Astrocyte of the spinal cord (primary cell): ENCODE measurements at regions not wholly inside any gene's neighbourhood (a gene's known extent, or its start where the extent isn't known, plus 50 kb on each side); places are given as distances from the start of the nearest gene placed in this dataset.

Experiments used
- DNase-seq: peaks from one replicate; pipeline ENCODE4 v3.0.0; 2011; ENCODE audit warnings: low read depth, low spot score
- H3K4me3 ChIP-seq: 2 replicates; pipeline ENCODE4 v1.5.1; 2011; ENCODE audit warnings: low read depth, mild to moderate bottlenecking, low read length, moderate library complexity
- in situ Hi-C: cut with HindIII; loops from 2 replicates; pipeline ENCODE4 v1.10.0; 2017; ENCODE audit warnings: low sequenced_read_pairs
- TF ChIP-seq, protein P1 (sequence below): IDR thresholded peaks from 2 replicates; pipeline ENCODE4 v1.5.1; 2012; ENCODE audit warnings: low read depth, mild to moderate bottlenecking, low read length, inconsistent platforms

DNA sequence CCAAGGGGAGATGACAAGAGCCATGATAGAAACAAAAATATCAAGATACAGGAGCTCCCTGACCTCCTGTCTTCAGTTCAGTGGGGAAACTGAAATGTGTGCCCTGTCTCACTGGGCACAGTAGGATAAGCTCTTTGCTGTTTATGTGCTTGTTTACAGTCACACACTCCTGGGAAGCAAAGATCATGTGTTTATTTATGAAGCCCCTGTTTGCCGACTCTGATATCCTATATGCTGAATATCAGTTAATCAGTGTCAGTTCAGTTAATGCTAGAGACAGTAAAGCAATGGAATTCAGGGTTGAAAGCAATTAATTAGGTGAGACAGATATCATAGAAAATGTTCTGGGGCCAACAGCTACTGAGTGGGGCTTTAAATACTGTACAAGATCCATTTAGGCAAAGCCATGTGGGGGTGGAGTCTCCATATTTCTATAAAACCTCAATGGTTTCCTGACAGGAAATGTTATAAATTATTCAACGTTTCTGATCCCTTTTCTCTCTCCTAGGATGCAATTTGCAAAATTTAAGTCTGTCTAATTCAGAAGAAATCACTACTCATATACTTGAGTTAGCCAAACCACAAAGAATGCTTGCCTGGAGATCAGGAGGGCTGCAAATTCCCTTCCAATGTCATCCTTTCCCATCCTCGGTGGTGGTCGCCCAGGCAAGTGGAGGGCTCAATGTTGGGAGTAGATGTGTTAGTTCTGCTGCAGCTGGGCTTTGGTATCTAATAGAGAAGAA, 551.3 kb downstream of the CMPK2 start:
- in situ Hi-C loops = no loop called here
- H3K4me3 ChIP-seq = no peak overlapping the region

DNA sequence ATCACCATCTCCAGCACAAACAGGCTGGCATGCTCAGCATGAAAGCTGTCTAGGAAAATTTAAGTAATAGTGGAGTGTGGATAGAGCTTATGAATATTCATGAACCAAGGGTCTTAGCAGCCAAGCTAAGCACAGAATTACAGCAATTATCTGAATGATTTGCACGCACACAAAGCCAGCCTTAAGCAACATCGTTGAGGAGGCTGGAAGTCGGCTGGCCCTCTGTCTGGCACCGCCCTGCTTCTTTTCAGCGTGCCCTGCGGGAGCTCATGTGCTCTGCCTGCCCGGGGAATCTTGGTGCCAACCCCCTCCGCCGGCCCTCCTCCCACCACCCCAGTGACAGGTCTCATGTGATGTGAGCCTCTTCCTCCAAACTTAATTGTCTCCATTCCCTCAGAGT, 540.1 kb downstream of the CMPK2 start:
- in situ Hi-C loops = no loop called here
- TF ChIP-seq, protein P1, sequence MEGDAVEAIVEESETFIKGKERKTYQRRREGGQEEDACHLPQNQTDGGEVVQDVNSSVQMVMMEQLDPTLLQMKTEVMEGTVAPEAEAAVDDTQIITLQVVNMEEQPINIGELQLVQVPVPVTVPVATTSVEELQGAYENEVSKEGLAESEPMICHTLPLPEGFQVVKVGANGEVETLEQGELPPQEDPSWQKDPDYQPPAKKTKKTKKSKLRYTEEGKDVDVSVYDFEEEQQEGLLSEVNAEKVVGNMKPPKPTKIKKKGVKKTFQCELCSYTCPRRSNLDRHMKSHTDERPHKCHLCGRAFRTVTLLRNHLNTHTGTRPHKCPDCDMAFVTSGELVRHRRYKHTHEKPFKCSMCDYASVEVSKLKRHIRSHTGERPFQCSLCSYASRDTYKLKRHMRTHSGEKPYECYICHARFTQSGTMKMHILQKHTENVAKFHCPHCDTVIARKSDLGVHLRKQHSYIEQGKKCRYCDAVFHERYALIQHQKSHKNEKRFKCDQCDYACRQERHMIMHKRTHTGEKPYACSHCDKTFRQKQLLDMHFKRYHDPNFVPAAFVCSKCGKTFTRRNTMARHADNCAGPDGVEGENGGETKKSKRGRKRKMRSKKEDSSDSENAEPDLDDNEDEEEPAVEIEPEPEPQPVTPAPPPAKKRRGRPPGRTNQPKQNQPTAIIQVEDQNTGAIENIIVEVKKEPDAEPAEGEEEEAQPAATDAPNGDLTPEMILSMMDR = no peak
- H3K4me3 ChIP-seq = no peak overlapping the region
- DNase-seq = no peak

More for the DNA sequence above, 551.3 kb downstream of the CMPK2 start:
- TF ChIP-seq, protein P1 = no peak
- DNase-seq = no peak

DNA sequence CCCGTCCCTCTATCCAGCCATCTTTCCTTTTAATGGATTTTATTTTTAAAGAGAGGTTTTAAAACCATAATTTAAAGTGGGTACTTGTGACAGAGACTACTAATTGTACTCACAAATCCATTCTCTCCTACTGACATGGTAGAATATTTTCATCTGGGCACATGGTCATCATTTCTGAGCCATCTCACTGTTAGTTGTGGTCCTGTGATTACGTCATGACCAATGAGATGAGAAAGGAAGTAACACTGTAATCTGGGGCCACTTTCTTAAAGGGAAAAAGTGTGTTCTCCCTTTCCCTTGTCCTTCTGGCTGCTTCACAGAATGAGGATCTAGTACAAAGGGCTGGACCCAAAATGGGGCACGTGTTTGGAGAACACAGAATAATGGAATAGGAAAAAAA, 538.7 kb downstream of the CMPK2 start:
- TF ChIP-seq, protein P1 = no peak
- in situ Hi-C loops = no loop called here
- DNase-seq = no peak
- H3K4me3 ChIP-seq = no peak overlapping the region

DNA sequence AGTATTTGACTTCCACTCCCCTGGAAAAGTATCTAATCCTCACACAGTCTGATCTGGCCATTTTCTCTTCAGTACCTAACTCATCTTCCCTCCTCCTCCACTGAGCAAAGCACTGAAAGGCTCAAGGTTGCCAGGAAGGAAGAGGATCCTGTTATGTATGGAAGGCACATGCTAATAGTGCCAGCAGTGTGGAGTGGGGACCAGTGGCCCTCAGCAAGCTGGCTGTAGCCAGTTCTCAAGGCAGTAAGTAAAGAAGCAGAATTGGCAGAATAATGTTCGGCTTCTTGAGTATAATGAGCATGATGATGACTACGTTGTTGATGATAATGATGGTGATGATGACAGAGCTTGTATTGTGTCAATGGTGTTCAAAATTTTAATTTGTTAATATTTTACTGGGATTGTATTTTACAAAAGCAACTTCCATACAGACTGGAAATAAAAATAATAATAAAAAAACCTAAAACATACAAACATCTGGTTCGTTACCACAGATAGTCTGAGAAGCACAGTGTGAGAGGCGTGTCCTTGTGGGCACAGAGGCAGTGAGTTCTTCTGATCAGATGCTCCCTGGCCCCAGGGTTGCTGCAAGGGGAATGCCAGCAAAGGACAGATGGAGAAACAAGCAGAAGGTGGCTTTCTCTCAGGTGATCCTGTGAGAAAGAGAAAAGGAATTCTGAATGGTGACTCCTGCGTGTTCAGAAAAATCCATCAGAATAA, 528.8 kb downstream of the CMPK2 start:
- no peak overlapping the region for H3K4me3 ChIP-seq
- in situ Hi-C loops = no loop called here

DNA sequence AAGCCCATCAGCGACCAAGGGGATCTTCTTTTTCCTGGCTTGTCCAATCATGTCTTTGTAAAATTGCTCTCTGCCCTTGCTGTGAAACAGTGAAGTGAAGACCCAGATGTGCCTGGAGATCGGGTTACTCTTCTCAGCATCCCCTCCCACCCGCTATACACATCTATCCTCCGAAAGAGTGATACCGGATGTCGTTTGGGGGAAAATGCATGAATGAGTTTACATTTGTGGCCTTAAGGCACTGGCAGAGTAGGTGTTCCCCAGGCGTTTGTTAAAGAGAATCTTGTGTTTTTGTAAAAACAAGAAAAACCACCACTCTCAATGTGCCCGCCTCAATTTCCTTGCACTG, 528.3 kb downstream of the CMPK2 start:
- H3K4me3 ChIP-seq = no peak overlapping the region
- DNase-seq = no peak
- TF ChIP-seq, protein P1 = no peak
- in situ Hi-C loops = no loop called here

More for the DNA sequence above, 528.8 kb downstream of the CMPK2 start:
- TF ChIP-seq, protein P1 = no peak
- no peak for DNase-seq

DNA sequence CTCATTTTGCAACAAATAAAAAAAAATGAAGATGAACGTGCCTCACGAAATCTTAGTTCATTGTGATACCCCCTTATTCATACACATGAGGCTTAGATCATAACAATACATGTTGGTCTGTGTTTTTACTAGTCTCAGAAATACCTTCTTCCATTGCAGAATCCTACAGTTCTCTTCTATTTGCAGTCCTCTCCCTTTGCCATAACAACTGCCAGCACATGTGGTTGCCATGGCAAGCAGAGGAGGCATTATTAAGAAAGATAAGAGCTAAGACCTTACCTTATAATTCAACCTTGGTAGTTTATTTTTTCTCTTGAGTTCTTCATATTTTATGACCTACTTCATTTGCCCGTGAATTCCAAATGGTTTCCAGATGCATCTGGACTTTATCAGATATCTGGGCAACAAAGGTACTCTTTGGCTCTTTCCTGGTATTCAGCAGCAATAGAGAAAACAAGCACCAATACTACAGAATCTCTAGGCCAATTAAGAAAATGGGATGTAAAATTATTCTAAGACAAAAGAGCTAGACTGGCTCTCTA, 524.0 kb downstream of the CMPK2 start:
- TF ChIP-seq, protein P1 = no peak
- no peak overlapping the region for H3K4me3 ChIP-seq
- DNase-seq = no peak
- in situ Hi-C loops = no loop called here
